Fibroblast of lung (primary cell): ENCODE measurements at regions not wholly inside any gene's neighbourhood (a gene's known extent, or its start where the extent isn't known, plus 50 kb on each side); places are given as distances from the start of the nearest gene placed in this dataset.

Experiments used
- DNase-seq, 2 donors: peaks; one replicate each; pipeline versions ENCODE4 v3.0.0 to v3.0.0-alpha.2; 2010; ENCODE audit warnings: low read depth in 2 of 2
- H2AFZ ChIP-seq: 2 replicates; pipeline ENCODE4 v1.5.1; 2012; ENCODE audit warnings: low read length, control low read depth, inconsistent platforms
- H3K27ac ChIP-seq: 2 replicates; pipeline ENCODE4 v1.5.1; 2011; ENCODE audit warnings: low read length, control low read depth; ENCODE audit not compliant: insufficient read depth
- H3K27me3 ChIP-seq: 2 replicates; pipeline ENCODE4 v1.5.1; 2011; ENCODE audit warnings: mild to moderate bottlenecking, low read length; ENCODE audit not compliant: control insufficient read depth, insufficient read depth
- H3K36me3 ChIP-seq: 2 replicates; pipeline ENCODE4 v1.5.1; 2011; ENCODE audit warnings: low read length; ENCODE audit not compliant: control insufficient read depth, insufficient read depth
- H3K4me1 ChIP-seq: 2 replicates; pipeline ENCODE4 v1.5.1; 2011; ENCODE audit warnings: low read length; ENCODE audit not compliant: control insufficient read depth, insufficient read depth; ENCODE audit errors: extremely low read depth
- H3K4me2 ChIP-seq: 2 replicates; pipeline ENCODE4 v1.5.1; 2011; ENCODE audit warnings: low read length, control low read depth; ENCODE audit not compliant: insufficient read depth; ENCODE audit errors: extremely low read depth
- H3K4me3 ChIP-seq, 4 experiments: fragments of 200-600 bp in 1 of 4; sonication (generic) in 1 of 4; replicated peaks in 1 of 4; 2 replicates each; pipeline ENCODE4 v1.5.1; 2011 to 2016; ENCODE audit warnings: low read length in 4 of 4, low read depth in 3 of 4, mild to moderate bottlenecking in 3 of 4, control low read depth in 2 of 4, inconsistent platforms in 1 of 4, mixed read lengths in 1 of 4; ENCODE audit not compliant: insufficient read depth in 1 of 4; ENCODE audit errors: control extremely low read depth in 1 of 4
- H3K79me2 ChIP-seq: 2 replicates; pipeline ENCODE4 v1.5.1; 2012; ENCODE audit warnings: mild to moderate bottlenecking, low read length, inconsistent platforms; ENCODE audit not compliant: control insufficient read depth, insufficient read depth
- H3K9ac ChIP-seq: 2 replicates; pipeline ENCODE4 v1.5.1; 2011; ENCODE audit warnings: mild to moderate bottlenecking, low read length, control low read depth; ENCODE audit not compliant: insufficient read depth
- H3K9me3 ChIP-seq: 2 replicates; pipeline ENCODE4 v1.5.1; 2012; ENCODE audit warnings: low read depth, low read length; ENCODE audit not compliant: control insufficient read depth, insufficient read depth
- H4K20me1 ChIP-seq: 2 replicates; pipeline ENCODE4 v1.5.1; 2011; ENCODE audit warnings: low read length; ENCODE audit not compliant: control insufficient read depth, insufficient read depth; ENCODE audit errors: extremely low read depth
- CTCF ChIP-seq, 2 donors: IDR thresholded peaks in 1 of 2; conservative IDR thresholded peaks in 1 of 2; 1 replicate in 1 of 2; 2 replicates in 1 of 2; pipeline ENCODE4 v1.5.1; 2011 to 2012; ENCODE audit warnings: low read length in 2 of 2, control low read depth in 1 of 2, inconsistent platforms in 1 of 2, low read depth in 1 of 2, mild to moderate bottlenecking in 1 of 2
- EZH2 ChIP-seq: IDR thresholded peaks from 2 replicates; pipeline ENCODE4 v1.5.1; 2012; ENCODE audit warnings: low read length, control low read depth, mild to moderate bottlenecking; ENCODE audit errors: missing control alignments

DNA sequence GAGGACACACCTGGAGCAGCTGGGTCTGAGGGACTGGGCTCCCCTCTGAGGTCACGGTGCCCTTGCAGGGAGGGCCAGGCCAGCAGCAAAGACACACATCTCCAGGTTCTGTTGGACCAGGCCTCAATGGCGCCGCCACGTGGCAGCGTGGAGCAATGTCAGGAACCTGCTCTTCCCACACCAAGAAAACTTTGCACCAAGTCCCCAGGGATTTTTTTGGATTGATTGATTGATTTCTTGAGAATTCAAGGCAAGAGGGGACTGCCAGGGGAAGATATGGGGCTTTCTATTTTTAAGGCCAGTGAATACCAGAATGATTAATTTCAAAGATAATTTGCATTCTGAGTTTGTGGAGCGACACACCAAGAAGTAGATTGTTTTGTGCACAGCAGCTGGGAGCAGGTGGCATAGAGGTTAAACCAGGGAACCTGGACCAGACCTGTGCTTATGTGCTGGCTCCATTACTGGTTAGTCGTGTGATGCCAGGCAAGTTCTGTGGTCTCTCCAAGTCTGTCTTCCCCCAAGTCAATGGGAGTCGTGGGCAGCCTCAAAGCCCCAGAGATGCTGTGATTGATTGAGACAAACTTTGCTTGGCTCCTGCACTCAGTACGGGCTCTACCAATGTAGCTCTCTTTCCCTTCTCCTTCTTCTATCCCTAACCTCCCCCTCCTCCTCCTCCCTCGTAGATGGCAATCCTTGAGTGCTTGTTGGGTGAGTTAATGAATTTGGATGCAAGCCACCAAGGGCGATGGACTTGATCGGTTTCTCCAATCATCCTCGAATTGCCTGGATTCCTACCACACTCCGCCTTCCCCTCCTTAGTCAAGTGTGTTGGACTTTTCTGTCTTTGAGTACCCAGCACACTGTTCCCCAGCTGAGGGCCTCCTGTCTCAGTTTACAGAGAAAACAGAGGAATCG is 96.2 kb upstream of the TRPM1 start:
- Histone ChIP-seq H3K9me3 (no peaks in the 10 kb centered on the region), H3K9ac (no peak overlapping the region)
- DNase-seq: peak in 1 of 2 donors; percentile 5

GRCh38 chr15:31200735-31201151 is 99.2 kb upstream of the TRPM1 start:
- no peak overlapping the region for H3K27ac ChIP-seq
- H3K9me3 ChIP-seq: no peaks in the 10 kb centered on the region
- H3K4me2 ChIP-seq: no peak overlapping the region
- H2AFZ ChIP-seq: no peak overlapping the region
- TF ChIP-seq CTCF (conservative IDR thresholded peaks at IDR 0.05 in 1 of 2, IDR thresholded peaks at IDR 0.05 in 1 of 2; ENCODE audit: low read depth in 1 of 2, low read length in 2 of 2) (peak; percentile 38 to 43), EZH2 (no peak)
- H3K79me2 ChIP-seq: no peaks in the 10 kb centered on the region
- H3K4me1 ChIP-seq: no peaks in the 10 kb centered on the region
- no peaks in the 10 kb centered on the region for H4K20me1 ChIP-seq
- DNase-seq: peak; percentile 31 to 62
- no peak overlapping the region for H3K9ac ChIP-seq
- no peaks in the 10 kb centered on the region for H3K36me3 ChIP-seq
- H3K27me3 ChIP-seq: peaks cover 8% of the 10 kb centered on the region
- H3K4me3 ChIP-seq: no peak overlapping the region

More for the DNA sequence above, 96.2 kb upstream of the TRPM1 start:
- H3K27ac ChIP-seq: no peak overlapping the region
- no peaks in the 10 kb centered on the region for H4K20me1 ChIP-seq
- no peaks in the 10 kb centered on the region for H3K4me1 ChIP-seq
- H3K36me3 ChIP-seq: no peaks in the 10 kb centered on the region
- H3K79me2 ChIP-seq: no peaks in the 10 kb centered on the region
- TF ChIP-seq CTCF (conservative IDR thresholded peaks at IDR 0.05 in 1 of 2, IDR thresholded peaks at IDR 0.05 in 1 of 2; ENCODE audit: low read depth in 1 of 2, low read length in 2 of 2) (peak; percentile 32 to 66), EZH2 (no peak)
- H2AFZ ChIP-seq: no peak overlapping the region
- H3K4me3 ChIP-seq: no peak overlapping the region
- H3K27me3 ChIP-seq: peaks cover 2% of the 10 kb centered on the region
- no peak overlapping the region for H3K4me2 ChIP-seq

GRCh38 chr15:31202953-31203352 is 101.4 kb upstream of the TRPM1 start:
- Histone ChIP-seq H3K27me3 (peaks cover 10% of the 10 kb centered on the region), H3K4me1 (no peaks in the 10 kb centered on the region), H3K4me3 (no peak overlapping the region), H3K9ac (no peak overlapping the region), H2AFZ (no peak overlapping the region), H3K79me2 (no peaks in the 10 kb centered on the region), H3K9me3 (no peaks in the 10 kb centered on the region), H3K4me2 (no peak overlapping the region), H3K27ac (no peak overlapping the region), H3K36me3 (no peaks in the 10 kb centered on the region), H4K20me1 (no peaks in the 10 kb centered on the region)
- DNase-seq: no peak
- no peak for TF ChIP-seq CTCF (conservative IDR thresholded peaks at IDR 0.05 in 1 of 2, IDR thresholded peaks at IDR 0.05 in 1 of 2; ENCODE audit: low read depth in 1 of 2, low read length in 2 of 2)
- TF ChIP-seq EZH2: no peak
